Mammary epithelial cell (primary cell): ENCODE measurements at regions not wholly inside any gene's neighbourhood (a gene's known extent, or its start where the extent isn't known, plus 50 kb on each side); places are given as distances from the start of the nearest gene placed in this dataset.

Source experiments
- CTCF ChIP-seq, 2 donors: IDR thresholded peaks in 1 of 2; conservative IDR thresholded peaks in 1 of 2; 2 replicates each; pipeline ENCODE4 v1.5.1; 2011 to 2012; ENCODE audit warnings: inconsistent platforms in 2 of 2, low read length in 2 of 2, mild to moderate bottlenecking in 2 of 2, control low read depth in 1 of 2, low read depth in 1 of 2; ENCODE audit not compliant: insufficient read depth in 1 of 2; ENCODE audit errors: extremely low read depth in 1 of 2
- EZH2 ChIP-seq: IDR thresholded peaks from 2 replicates; pipeline ENCODE4 v1.6.1; 2012; ENCODE audit warnings: low read length, inconsistent platforms, borderline replicate concordance

- TF ChIP-seq CTCF (conservative IDR thresholded peaks at IDR 0.05 in 1 of 2, IDR thresholded peaks at IDR 0.05 in 1 of 2; ENCODE audit: extremely low read depth in 1 of 2, insufficient read depth in 1 of 2, low read depth in 1 of 2, low read length in 2 of 2), result no peak
- TF ChIP-seq EZH2, result no peak
These were observed 160.7 kb upstream of the POU3F1 start for GRCh38 chr1:38207275-38207674.
